GM12878 (cell line): ENCODE measurements at regions not wholly inside any gene's neighbourhood (a gene's known extent, or its start where the extent isn't known, plus 50 kb on each side); places are given as distances from the start of the nearest gene placed in this dataset.

Experiments used
- NR2F1 ChIP-seq: fragments of 450-650 bp; conservative IDR thresholded peaks from 2 replicates; pipeline ENCODE4 v1.6.1; 2017; ENCODE audit warnings: mild to moderate bottlenecking
- YBX1 ChIP-seq: fragments of 450-650 bp; IDR thresholded peaks from 2 replicates; pipeline ENCODE4 v1.6.1; 2016; ENCODE audit warnings: antibody characterized with exemption
- ZNF274 ChIP-seq: IDR thresholded peaks from one replicate; pipeline ENCODE4 v1.8.0; 2011; ENCODE audit not compliant: insufficient read length, insufficient read depth

DNA sequence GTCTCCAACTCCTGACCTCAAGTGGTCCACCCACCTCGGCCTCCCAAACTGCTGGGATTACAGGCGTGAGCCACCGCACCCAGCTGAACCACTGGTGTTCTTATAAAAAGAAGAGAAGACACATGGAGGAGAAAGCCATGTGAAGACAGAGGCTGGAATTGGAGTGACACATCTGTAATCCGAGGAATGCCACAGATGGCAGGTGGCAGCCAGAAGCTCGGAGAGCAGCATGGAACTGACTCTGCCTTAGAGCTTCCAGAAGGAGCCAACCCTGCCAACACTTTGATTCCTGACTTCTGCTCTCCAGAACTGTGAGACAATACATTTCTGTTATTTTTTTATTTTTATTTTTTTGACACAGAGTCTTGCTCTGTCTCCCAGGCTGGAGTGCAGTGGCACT is 59.0 kb upstream of the ATP2B4 start:
- TF ChIP-seq NR2F1 = no peak
- TF ChIP-seq ZNF274 = no peak
- no peak for TF ChIP-seq YBX1
